ENCODE measurements at regions not wholly inside any gene's neighbourhood (a gene's known extent, or its start where the extent isn't known, plus 50 kb on each side); places are given as distances from the start of the nearest gene placed in this dataset.

- DNase-seq (ENCODE audit: low spot score), result no peak
These were observed 402.6 kb upstream of the TBL1XR1 start for GRCh38 chr3:177599837-177600236.

GRCh38 chr3:177600411-177600810 lies 403.1 kb upstream of the TBL1XR1 start:
- no peak for DNase-seq (ENCODE audit: low spot score)

GRCh38 chr3:177601152-177601551 lies 403.9 kb upstream of the TBL1XR1 start:
- DNase-seq (ENCODE audit: low spot score), result no peak

GRCh38 chr3:177602601-177603147 lies 405.4 kb upstream of the TBL1XR1 start:
- no peak for DNase-seq (ENCODE audit: low spot score)

GRCh38 chr3:177603148-177603603 lies 405.9 kb upstream of the TBL1XR1 start:
- DNase-seq (ENCODE audit: low spot score), result no peak

GRCh38 chr3:177604181-177604580 lies 406.9 kb upstream of the TBL1XR1 start:
- no peak for DNase-seq (ENCODE audit: low spot score)

GRCh38 chr3:177606891-177607290 lies 409.6 kb upstream of the TBL1XR1 start:
- DNase-seq (ENCODE audit: low spot score), result peak; percentile 16

- DNase-seq (ENCODE audit: low spot score), result no peak
These were observed 410.3 kb upstream of the TBL1XR1 start for GRCh38 chr3:177607589-177607988.

- DNase-seq (ENCODE audit: low spot score), result no peak
These were observed 411.2 kb upstream of the TBL1XR1 start for GRCh38 chr3:177608443-177608842.

GRCh38 chr3:177609613-177610012 lies 412.3 kb upstream of the TBL1XR1 start:
- DNase-seq (ENCODE audit: low spot score), result no peak

- DNase-seq (ENCODE audit: low spot score), result no peak
These were observed 413.0 kb upstream of the TBL1XR1 start for GRCh38 chr3:177610262-177610661.

GRCh38 chr3:177610686-177611633 lies 413.7 kb upstream of the TBL1XR1 start:
- DNase-seq (ENCODE audit: low spot score), result no peak

- DNase-seq (ENCODE audit: low spot score), result no peak
These were observed 414.6 kb upstream of the TBL1XR1 start for GRCh38 chr3:177611752-177612334.

- no peak for DNase-seq (ENCODE audit: low spot score)
These were observed 416.6 kb upstream of the TBL1XR1 start for GRCh38 chr3:177613901-177614300.

- peak; percentile 14 for DNase-seq (ENCODE audit: low spot score)
These were observed 417.7 kb upstream of the TBL1XR1 start for GRCh38 chr3:177615015-177615414.

GRCh38 chr3:177618873-177619733 lies 421.8 kb upstream of the TBL1XR1 start:
- no peak for DNase-seq (ENCODE audit: low spot score)

- no peak for DNase-seq (ENCODE audit: low spot score)
These were observed 422.8 kb upstream of the TBL1XR1 start for GRCh38 chr3:177620073-177620472.

GRCh38 chr3:177622520-177622919 lies 425.2 kb upstream of the TBL1XR1 start:
- DNase-seq (ENCODE audit: low spot score), result no peak

- no peak for DNase-seq (ENCODE audit: low spot score)
These were observed 425.8 kb upstream of the TBL1XR1 start for GRCh38 chr3:177622982-177623617.

GRCh38 chr3:177624528-177625495 lies 427.5 kb upstream of the TBL1XR1 start:
- no peak for DNase-seq (ENCODE audit: low spot score)

All from HuH-7.5 (cell line).